ENCODE measurements at regions not wholly inside any gene's neighbourhood (a gene's known extent, or its start where the extent isn't known, plus 50 kb on each side); places are given as distances from the start of the nearest gene placed in this dataset.

DNA sequence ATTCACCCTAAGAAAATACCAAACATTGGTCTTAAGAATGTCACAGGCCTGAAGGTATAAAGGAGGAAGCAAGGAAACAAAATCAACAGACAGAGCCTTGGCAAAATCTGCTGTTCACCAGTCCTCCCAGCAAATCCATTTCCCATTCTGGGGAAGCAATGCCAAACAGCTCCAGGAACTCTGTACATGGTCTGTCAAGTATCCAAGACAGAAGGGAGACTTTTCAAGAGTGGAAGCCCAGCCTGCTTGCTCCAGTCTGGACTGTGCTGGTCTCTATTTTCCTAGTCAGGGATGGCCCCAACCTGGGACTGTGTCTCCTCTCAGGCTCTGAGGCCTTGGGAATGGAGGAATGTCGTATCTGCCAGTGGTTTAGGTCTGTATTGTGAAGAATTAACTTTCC, 251.5 kb downstream of the DAD1 start:
- no peak for DNase-seq (ENCODE audit: extremely low read depth, low read depth)
- TF ChIP-seq CTCF (IDR thresholded peaks at IDR 0.05; ENCODE audit: low read depth, low read length) = no peak

DNA sequence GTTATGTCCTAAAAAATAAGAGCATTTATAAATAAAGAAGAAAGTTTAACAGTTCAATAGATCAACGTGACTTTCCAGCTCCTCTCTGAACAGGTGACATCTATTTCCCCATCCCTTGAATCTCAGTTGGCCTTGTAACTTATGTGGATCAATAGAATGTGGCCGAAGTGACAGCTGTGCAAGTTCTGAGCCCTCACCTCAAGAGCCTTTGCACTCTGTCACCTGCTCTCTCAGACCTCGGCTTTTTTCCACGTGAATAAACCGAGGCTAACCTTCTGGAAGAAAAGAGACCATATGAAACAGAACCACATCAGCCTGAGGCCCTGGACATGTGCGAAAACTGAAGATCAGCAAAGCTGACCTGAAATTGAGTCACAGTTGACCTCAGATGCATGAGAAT, 253.0 kb downstream of the DAD1 start:
- no peak for TF ChIP-seq CTCF (IDR thresholded peaks at IDR 0.05; ENCODE audit: low read depth, low read length)
- no peak for DNase-seq (ENCODE audit: extremely low read depth, low read depth)

- DNase-seq (ENCODE audit: extremely low read depth, low read depth) = no peak
- TF ChIP-seq CTCF (IDR thresholded peaks at IDR 0.05; ENCODE audit: low read depth, low read length) = no peak
Measured at GRCh38 chr14:22334627-22335026, 254.4 kb downstream of the DAD1 start.

DNA sequence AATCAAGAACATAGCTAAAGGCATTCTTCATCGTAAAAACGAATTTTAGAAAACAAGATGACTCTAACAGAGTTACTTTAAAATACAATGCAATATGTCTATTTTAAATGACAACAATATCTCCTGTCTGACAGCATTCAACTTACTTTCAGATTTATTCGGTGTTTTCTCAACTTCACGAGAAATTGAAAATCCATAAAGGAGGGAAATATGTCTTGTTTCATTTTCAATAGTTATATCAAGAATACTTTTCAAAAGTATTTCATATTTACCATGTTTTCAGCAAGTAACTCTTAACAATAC, 254.8 kb downstream of the DAD1 start:
- DNase-seq (ENCODE audit: extremely low read depth, low read depth) = no peak
- TF ChIP-seq CTCF (IDR thresholded peaks at IDR 0.05; ENCODE audit: low read depth, low read length) = no peak

DNA sequence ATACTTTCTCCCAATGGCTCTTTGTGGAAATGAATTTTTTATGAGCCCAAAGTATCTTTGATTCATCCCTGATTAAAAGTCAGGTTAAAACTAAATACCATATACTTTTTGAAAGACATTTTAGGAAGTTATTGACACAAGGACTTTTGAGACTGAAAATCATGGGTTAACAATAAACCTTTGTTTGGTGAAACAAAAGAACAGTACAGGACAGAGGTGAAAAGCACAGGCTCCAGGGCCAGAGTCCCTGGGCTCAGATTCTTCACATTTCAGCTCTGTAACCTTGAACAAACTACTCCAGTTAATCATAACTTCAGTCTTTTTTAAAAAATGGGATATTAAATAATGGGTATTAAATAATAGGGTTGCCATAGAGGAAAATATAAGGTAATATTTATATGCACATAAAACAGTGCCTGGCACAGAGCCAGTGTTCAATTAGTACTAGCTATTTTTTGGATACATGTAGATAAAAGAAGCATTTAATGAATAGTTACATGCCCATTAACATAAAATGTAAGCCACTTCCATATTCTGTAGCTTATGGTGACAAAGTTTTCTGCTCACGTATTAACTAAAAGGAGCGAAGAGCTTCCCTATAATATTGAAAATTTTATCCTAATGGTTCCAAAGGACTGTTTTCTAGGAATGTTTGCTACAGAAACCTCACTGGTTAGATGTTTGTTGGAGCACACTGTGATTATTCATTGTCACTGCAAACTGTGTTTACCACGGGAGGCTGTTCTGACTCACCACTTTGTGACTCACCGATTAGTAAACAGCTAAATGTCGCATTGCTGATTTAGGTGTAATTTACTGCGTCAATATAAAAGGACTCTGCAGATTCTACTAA, 255.4 kb downstream of the DAD1 start:
- TF ChIP-seq CTCF (IDR thresholded peaks at IDR 0.05; ENCODE audit: low read depth, low read length) = no peak
- no peak for DNase-seq (ENCODE audit: extremely low read depth, low read depth)

DNA sequence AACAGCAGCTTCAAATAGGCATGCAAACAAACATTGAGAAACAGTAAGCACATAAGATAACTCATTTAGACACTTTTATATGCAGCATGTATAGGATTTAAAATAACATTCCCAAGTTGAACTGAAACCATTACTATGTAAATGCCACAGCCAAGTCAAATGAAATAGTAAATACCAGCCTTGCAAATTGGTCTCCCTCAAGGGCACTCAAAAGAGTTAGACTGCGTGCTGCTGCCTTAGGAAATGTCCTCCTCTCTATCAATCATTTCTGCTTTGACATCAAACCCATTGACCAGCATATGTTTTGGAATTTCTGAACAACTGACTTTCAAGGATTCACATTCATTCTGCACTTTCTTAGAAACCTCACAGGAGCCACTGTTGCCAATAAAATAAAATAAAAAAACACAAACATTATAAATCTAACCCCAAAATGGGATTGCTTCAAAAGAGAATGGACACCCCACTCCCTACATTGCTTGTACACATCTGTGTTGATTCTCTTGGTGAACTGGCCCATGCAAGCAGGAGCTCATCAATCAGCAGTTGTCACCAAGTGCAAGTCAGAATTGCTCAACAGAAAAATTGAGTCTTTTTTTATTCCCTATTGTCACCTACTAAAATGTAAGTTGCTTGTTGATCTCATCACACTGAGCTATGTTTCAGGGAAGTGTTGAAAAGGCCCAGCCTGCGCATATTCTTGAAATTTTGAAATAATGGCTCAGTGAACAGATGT, 256.2 kb downstream of the DAD1 start:
- no peak for DNase-seq (ENCODE audit: extremely low read depth, low read depth)
- TF ChIP-seq CTCF (IDR thresholded peaks at IDR 0.05; ENCODE audit: low read depth, low read length) = no peak

DNA sequence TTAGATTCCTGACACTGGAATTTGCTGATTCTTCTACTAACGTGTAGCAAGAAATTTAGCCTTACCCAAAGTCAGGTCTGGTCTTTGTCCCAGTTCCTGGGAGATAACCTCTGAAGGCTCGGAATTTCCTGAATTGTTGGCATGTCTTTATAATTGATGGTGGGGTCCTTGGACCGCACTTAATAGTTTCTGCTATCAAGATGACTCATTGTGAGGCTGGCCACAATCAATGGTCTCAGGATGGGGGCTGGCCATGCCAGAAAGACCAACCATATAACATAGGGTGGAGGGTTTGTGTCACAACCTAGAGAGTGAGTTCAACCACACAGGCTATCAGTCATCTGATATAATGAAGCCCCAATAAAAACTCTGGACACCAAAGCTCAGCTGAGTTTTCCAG, 259.7 kb downstream of the DAD1 start:
- no peak for TF ChIP-seq CTCF (IDR thresholded peaks at IDR 0.05; ENCODE audit: low read depth, low read length)

More for the DNA sequence above, 259.7 kb downstream of the DAD1 start:
- DNase-seq (ENCODE audit: extremely low read depth, low read depth) = no peak

Measured in AG09319 (cell line).